ENCODE measurements at regions not wholly inside any gene's neighbourhood (a gene's known extent, or its start where the extent isn't known, plus 50 kb on each side); places are given as distances from the start of the nearest gene placed in this dataset.

GRCh38 chr10:4662576-4663161 lies 163.3 kb upstream of the AKR1E2 start:
- DNase-seq (ENCODE audit: low read depth), result no peak

- no peak for DNase-seq (ENCODE audit: low read depth)
These were observed 164.3 kb upstream of the AKR1E2 start for GRCh38 chr10:4661511-4662255.

- DNase-seq (ENCODE audit: low read depth), result no peak
These were observed 167.2 kb upstream of the AKR1E2 start for GRCh38 chr10:4658777-4659176.

- DNase-seq (ENCODE audit: low read depth), result no peak
These were observed 169.3 kb upstream of the AKR1E2 start for GRCh38 chr10:4656576-4657194.

DNA sequence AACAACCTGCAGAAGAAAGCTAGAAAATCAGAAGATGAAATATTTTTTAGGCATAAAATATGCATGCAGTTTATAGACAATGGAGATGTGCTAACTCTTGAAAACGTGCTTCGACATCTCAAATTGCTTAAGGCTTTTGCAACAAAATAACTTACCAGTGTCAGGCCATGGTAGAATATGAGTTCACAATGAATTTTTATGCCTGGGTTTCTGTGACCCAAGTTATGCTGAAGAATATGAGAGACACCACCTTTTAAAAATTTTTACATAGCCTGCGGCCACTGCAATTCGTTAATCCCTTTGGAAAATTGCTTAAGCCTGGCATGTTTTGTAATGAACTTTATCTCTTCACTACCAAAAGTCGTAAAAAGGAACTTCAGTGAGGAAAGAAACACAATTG lies 170.1 kb upstream of the AKR1E2 start:
- DNase-seq (ENCODE audit: low read depth), result no peak

DNA sequence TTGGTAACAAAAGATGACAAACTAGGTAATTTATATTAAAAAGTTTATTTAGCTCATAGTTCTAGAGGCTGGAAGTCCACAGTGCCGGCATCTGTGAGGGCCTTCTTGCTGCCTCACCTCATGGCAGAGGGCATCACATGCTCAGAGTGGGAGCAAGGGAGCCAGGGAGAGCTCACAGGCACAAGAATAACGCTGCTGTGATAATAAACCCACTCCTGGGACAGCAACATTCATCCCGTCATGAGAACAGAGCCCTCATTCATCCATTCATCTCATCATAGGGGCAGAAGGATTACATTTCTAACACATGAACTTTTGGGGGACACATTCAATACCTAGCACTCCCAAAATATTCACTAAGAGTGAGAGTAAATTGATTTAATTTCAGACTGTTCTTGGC lies 170.6 kb upstream of the AKR1E2 start:
- DNase-seq (ENCODE audit: low read depth), result no peak

GRCh38 chr10:4654496-4654895 lies 171.5 kb upstream of the AKR1E2 start:
- no peak for DNase-seq (ENCODE audit: low read depth)

DNA sequence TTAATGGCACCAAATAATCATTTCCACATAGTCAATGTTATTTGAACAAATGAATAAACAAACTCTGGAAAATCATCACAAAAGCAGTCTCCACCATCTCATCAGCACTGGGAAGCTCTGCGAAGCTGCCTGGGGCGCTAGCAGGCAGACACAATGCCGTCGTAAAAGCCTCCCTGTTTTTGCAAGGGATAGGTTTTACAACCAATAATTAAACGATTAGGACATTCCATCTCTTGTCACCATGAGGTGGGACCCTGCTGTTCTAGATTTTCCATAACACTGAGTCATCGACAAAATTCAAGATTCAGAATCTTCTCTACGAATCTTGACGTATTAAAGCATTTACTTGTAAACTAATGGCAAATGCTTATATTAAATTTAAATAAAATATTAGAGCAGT lies 172.8 kb upstream of the AKR1E2 start:
- no peak for DNase-seq (ENCODE audit: low read depth)

DNA sequence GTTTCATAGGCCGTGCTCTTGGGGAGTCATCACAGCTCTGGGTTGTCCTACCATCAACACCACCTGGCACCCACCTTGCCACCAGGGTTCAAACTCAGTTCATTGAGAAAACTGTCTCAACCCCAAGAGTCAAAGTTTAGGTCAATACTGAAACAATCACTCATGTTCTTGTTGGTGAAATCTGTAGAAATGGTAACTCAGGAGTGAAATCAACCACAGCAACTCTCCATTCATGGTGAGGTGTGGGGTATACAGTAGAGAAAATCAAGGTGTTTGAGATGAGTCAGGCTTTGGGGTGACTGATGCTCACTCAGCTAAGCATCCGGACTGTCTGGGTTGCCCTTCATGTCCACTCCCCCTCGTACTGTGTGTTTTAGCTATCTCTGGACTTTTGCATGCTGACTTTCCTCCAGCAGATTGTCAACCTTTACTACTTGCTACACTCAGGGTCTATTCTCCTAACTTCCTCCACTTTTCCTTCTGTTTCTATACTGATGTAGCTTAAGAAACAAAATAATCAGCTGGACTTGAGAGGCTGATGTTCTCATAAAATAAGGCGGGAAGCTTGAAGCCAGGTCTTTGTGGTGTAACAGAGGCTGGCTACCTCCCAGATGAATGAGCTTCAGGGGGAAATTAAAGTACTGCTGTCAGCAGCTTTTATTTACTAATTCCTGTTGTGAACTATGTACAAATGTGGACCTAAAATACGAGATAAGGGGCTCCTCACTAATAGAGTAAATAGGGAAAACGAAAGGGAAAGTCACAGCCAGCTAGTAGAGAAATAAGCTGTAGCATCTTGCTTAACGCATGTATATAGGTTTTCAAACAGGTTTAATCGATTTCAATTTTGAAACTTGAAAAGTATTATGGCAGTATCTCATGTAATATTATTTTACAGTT lies 173.6 kb upstream of the AKR1E2 start:
- no peak for DNase-seq (ENCODE audit: low read depth)

DNA sequence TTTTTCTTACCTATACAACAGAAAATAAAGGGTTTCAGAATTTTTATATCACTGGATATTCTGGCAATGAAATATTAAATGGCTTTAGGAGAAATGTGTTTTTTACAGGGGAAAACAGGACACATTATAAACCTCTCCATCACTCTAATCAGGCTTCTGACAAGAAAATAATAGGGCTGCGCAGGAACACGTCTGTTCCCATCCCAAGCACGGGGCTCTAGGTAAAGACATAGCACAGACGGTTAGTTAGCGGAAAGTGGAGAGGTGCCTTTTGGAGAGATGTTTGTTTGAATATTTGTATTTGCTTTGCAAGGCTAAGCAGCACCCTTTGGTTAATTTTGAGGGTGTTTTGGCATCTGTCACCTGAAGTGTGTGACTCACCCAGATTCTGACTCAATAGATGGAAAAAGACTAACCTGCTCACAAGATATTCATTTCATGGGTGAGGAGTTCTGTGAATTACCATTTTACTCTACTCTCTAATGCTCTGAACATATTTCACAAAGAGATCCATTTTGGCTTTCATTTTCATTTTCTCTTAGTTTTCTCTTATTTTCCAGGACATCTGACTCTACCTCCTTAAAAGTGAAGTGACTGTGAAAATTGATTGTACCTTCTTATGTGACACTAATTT lies 174.5 kb upstream of the AKR1E2 start:
- no peak for DNase-seq (ENCODE audit: low read depth)

DNA sequence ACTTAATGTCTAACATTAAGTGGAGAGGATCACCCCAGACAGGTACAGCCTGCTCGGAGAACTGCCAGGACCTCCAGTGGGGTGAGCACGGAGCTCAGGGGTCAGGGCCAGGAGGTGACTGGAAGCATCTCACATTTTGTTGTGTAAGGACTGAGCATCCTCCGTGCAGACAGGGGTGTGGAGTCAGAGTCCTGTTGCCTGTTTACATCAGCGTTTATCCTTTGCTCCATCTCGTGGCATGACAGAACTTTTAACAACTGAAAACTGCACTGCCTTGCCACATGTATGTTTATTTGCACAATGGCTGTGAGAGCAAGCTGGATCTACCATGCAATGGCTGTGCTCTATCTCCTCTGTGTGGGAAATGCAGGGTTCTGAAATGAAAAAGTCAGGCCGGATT lies 175.4 kb upstream of the AKR1E2 start:
- no peak for DNase-seq (ENCODE audit: low read depth)

- no peak for DNase-seq (ENCODE audit: low read depth)
These were observed 176.0 kb upstream of the AKR1E2 start for GRCh38 chr10:4649886-4650508.

GRCh38 chr10:4649471-4649870 lies 176.5 kb upstream of the AKR1E2 start:
- no peak for DNase-seq (ENCODE audit: low read depth)

DNA sequence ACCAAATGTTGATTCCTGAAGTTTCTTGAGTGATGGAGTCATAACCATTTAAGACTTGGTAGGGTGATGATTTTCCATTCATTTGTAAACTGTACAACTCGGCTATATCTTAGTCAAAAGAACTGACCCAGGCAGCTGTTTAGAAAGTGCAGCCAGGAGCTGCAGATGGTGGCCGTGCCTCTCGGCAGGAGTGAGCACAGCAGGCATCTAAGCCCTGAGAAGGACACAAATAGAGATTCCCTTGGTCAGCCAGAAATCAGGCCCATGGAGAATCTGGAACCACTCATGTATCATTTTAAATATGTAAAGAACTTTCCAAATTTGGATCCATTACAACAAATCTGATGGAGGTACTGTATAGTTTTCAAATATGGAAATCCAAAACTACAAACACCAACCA lies 177.0 kb upstream of the AKR1E2 start:
- DNase-seq (ENCODE audit: low read depth), result no peak

DNA sequence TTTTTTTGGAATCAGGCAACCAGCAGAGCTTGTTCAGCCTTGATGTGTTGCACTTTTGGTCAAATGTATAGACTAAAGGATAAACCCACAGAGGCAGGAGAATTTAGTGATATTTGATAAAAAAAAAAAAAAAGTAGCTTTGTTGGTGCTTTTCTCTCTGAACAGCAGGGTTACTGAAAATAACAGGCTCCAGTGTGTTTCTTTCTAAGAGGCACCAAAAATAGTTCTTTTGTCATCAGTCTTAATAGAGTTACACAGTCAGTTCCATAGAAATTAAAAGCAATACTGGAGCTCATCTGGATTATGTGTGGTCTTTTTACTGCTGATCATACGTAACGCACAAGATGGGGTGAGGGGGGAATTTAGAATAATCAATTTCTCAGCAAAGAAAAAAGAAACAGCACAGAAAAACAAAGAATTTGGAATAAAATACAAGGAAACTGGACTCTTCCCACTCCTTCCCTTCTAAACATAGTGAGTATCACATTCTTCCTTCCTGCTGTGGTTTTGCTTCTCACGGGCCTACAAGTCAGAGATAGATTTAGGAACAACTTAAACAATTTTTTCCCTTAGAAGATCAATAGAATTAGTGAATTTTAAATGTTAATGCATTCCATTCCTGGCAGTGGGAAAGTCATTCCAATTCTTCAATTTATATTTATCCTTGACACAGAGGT lies 178.8 kb upstream of the AKR1E2 start:
- no peak for DNase-seq (ENCODE audit: low read depth)

GRCh38 chr10:4646547-4646946 lies 179.5 kb upstream of the AKR1E2 start:
- DNase-seq (ENCODE audit: low read depth), result no peak

GRCh38 chr10:4645836-4646235 lies 180.2 kb upstream of the AKR1E2 start:
- no peak for DNase-seq (ENCODE audit: low read depth)

DNA sequence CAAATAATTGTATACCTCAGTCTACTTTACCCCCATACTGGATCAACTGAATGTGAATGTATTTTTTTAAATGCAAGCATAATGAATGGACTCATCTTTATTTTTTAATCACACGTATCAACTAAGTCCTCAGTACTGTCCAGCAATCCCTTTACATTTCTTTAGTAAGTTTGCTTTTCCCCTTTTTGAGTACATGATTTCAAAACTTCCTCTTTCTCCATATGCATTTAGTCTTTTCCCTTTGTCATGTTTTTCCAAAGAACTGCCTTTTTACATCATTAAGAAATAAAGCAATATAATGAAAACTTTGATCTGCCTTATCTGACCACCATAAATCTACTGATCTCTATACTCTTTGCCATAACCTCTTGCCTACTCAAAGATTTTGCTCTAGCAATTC lies 182.5 kb upstream of the AKR1E2 start:
- DNase-seq (ENCODE audit: low read depth), result no peak

- DNase-seq (ENCODE audit: low read depth), result no peak
These were observed 186.0 kb upstream of the AKR1E2 start for GRCh38 chr10:4639960-4640359.

- DNase-seq (ENCODE audit: low read depth), result no peak
These were observed 187.9 kb upstream of the AKR1E2 start for GRCh38 chr10:4638099-4638498.

- no peak for DNase-seq (ENCODE audit: low read depth)
These were observed 188.3 kb upstream of the AKR1E2 start for GRCh38 chr10:4637657-4638056.

All from T-helper 22 cell (primary cell).